Panc1 (cell line): ENCODE measurements at regions not wholly inside any gene's neighbourhood (a gene's known extent, or its start where the extent isn't known, plus 50 kb on each side); places are given as distances from the start of the nearest gene placed in this dataset.

ENCODE experiments used
- POLR2AphosphoS5 ChIP-seq: IDR thresholded peaks from 2 replicates; pipeline ENCODE4 v1.6.1; 2012; ENCODE audit warnings: mild to moderate bottlenecking, low read depth, low read length, moderate library complexity
- SIN3A ChIP-seq: IDR thresholded peaks from 2 replicates; pipeline ENCODE4 v1.6.1; 2012; ENCODE audit warnings: low read depth, mild to moderate bottlenecking, low read length, moderate library complexity, borderline replicate concordance; ENCODE audit not compliant: insufficient read depth
- TF ChIP-seq, protein P1 (sequence below): fragments of 450-650 bp; IDR thresholded peaks from 2 replicates; pipeline ENCODE4 v1.5.1; 2017; ENCODE audit warnings: mild to moderate bottlenecking

DNA sequence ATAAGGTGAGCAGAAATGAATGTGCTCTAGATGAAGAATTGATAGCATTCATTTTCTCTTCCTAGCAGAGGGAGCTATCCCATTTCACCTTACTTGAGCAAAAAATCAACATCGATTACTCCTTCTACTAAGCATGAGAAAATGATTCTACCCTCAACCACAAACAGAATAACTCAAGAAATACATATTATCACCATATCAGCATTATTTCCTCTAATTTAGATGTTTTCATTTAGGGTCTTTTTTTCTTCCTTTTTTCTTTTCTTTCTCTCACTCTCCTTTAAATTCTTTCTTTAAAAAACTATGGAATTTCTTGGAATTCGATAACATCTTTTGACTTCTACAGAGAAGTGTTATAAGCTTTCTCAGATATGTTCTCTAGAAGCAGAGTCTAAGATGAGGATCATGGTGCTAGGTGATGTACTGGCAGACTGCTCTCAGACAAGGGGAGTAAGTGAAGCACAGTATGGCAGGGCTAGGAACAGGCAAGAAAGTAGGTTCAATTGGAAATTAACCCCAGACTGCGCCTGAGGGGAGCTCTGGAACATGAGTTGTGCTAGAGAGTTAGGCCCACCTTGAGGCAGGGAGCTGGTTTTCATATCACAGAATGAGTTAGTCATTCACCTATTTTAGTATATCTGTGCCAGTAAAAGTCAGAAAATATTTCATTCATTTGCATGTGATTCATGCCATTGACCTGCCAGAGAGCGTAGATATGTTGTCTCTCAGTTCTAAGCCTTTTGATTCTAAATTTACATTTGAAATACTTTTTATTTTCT, 279.2 kb upstream of the KCNH8 start:
- TF ChIP-seq POLR2AphosphoS5, result no peak
- TF ChIP-seq, protein P1, sequence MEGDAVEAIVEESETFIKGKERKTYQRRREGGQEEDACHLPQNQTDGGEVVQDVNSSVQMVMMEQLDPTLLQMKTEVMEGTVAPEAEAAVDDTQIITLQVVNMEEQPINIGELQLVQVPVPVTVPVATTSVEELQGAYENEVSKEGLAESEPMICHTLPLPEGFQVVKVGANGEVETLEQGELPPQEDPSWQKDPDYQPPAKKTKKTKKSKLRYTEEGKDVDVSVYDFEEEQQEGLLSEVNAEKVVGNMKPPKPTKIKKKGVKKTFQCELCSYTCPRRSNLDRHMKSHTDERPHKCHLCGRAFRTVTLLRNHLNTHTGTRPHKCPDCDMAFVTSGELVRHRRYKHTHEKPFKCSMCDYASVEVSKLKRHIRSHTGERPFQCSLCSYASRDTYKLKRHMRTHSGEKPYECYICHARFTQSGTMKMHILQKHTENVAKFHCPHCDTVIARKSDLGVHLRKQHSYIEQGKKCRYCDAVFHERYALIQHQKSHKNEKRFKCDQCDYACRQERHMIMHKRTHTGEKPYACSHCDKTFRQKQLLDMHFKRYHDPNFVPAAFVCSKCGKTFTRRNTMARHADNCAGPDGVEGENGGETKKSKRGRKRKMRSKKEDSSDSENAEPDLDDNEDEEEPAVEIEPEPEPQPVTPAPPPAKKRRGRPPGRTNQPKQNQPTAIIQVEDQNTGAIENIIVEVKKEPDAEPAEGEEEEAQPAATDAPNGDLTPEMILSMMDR, result no peak
- no peak for TF ChIP-seq SIN3A
